Uterus (tissue), 2 donors: ENCODE measurements at regions not wholly inside any gene's neighbourhood (a gene's known extent, or its start where the extent isn't known, plus 50 kb on each side); places are given as distances from the start of the nearest gene placed in this dataset.

Experiments used
- POLR2A ChIP-seq, 2 donors: fragments of 450-650 bp; IDR thresholded peaks; one replicate each; pipeline ENCODE4 v1.6.1; 2016; ENCODE audit warnings: antibody characterized with exemption in 2 of 2, mild to moderate bottlenecking in 1 of 2, moderate library complexity in 1 of 2
- TF ChIP-seq, protein P1 (sequence below), 4 experiments: fragments of 200-600 bp in 2 of 4; fragments of 450-650 bp in 2 of 4; sonication (generic) in 2 of 4; IDR thresholded peaks; one replicate each; pipeline ENCODE4 v1.5.1; 2016 to 2019; ENCODE audit warnings: antibody characterized with exemption in 4 of 4, mild to moderate bottlenecking in 2 of 4, moderate library complexity in 1 of 4

DNA sequence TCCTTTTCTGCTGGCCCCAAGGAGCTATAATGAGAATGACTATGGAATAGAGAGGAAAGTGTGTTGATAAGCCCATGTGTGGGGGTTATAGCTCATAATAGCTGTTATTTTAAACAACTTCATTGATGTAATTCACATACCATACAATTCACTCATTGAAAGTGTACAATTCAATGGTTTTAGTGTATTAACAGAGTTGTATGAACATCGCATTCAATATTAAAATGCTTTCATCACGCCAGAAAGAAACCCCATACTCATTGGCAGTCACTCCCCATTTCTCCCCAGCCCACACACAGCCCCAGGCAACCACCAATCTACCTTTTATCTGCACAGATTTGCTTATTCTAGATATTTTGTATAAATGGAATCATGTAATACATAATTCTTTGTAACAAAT is 139.6 kb upstream of the CYP1B1 start:
- TF ChIP-seq POLR2A (IDR thresholded peaks at IDR 0.05), result no peak
- TF ChIP-seq, protein P1, sequence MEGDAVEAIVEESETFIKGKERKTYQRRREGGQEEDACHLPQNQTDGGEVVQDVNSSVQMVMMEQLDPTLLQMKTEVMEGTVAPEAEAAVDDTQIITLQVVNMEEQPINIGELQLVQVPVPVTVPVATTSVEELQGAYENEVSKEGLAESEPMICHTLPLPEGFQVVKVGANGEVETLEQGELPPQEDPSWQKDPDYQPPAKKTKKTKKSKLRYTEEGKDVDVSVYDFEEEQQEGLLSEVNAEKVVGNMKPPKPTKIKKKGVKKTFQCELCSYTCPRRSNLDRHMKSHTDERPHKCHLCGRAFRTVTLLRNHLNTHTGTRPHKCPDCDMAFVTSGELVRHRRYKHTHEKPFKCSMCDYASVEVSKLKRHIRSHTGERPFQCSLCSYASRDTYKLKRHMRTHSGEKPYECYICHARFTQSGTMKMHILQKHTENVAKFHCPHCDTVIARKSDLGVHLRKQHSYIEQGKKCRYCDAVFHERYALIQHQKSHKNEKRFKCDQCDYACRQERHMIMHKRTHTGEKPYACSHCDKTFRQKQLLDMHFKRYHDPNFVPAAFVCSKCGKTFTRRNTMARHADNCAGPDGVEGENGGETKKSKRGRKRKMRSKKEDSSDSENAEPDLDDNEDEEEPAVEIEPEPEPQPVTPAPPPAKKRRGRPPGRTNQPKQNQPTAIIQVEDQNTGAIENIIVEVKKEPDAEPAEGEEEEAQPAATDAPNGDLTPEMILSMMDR (IDR thresholded peaks at IDR 0.05), result no peak
